CD4-positive, alpha-beta T cell (primary cell): ENCODE measurements at regions not wholly inside any gene's neighbourhood (a gene's known extent, or its start where the extent isn't known, plus 50 kb on each side); places are given as distances from the start of the nearest gene placed in this dataset.

Experiments
- ATAC-seq: fragments of 200-7000 bp; cut with Tn5 transposase; one replicate; pipeline ENCODE4 v1.10.0; 2022; ENCODE audit warnings: mild to moderate bottlenecking; ENCODE audit not compliant: poor library complexity
- CTCF ChIA-PET: fragments of 350-600 bp; sonication (Branson Sonifier 250); formaldehyde crosslinking; loops from one replicate; lab custom pipeline; 2021; ENCODE audit warnings: antibody characterized with exemption, inconsistent platforms; lab: Charles Lee
- POLR2A ChIA-PET: fragments of 350-600 bp; sonication (Branson Sonifier 250); formaldehyde crosslinking; loops from one replicate; lab custom pipeline; 2021; ENCODE audit warnings: antibody characterized with exemption, inconsistent platforms; lab: Charles Lee
- DNase-seq, 14 experiments: peaks; one replicate each; pipeline ENCODE4 v3.0.0-alpha.2; 2013 to 2020; ENCODE audit warnings: mixed read lengths in 2 of 14
- H3K27ac ChIP-seq, 2 donors: one replicate each; pipeline versions ENCODE4 v1.5.1 to v1.7.0; 2013; ENCODE audit warnings: low read length in 2 of 2, low read depth in 1 of 2, mild to moderate bottlenecking in 1 of 2
- H3K27me3 ChIP-seq, 2 experiments: 1 replicate in 1 of 2; 2 replicates in 1 of 2; pipeline versions ENCODE4 v1.6.1 to v1.7.0; 2013; ENCODE audit warnings: low read length in 2 of 2, control low read depth in 1 of 2, mild to moderate bottlenecking in 1 of 2, moderate library complexity in 1 of 2; ENCODE audit not compliant: insufficient read depth in 2 of 2, control insufficient read depth in 1 of 2
- H3K36me3 ChIP-seq: one replicate; pipeline ENCODE4 v1.6.1; 2013; ENCODE audit warnings: low read length, control low read depth; ENCODE audit not compliant: insufficient read depth
- H3K4me1 ChIP-seq: one replicate; pipeline ENCODE4 v1.6.1; 2013; ENCODE audit warnings: low read length, control low read depth; ENCODE audit not compliant: insufficient read depth
- H3K4me3 ChIP-seq: one replicate; pipeline ENCODE4 v1.5.1; 2013; ENCODE audit warnings: mild to moderate bottlenecking, low read length, moderate library complexity
- H3K9me3 ChIP-seq, 2 experiments: 1 replicate in 1 of 2; 2 replicates in 1 of 2; pipeline versions ENCODE4 v1.6.1 to v1.7.0; 2013; ENCODE audit warnings: low read length in 2 of 2, mild to moderate bottlenecking in 2 of 2, control low read depth in 1 of 2, moderate library complexity in 1 of 2; ENCODE audit not compliant: control insufficient read depth in 1 of 2, insufficient read depth in 1 of 2
- H3K27ac Mint-ChIP-seq: one replicate; pipeline ENCODE4 v1.8.0; 2020; ENCODE audit warnings: mixed read lengths
- H3K27me3 Mint-ChIP-seq: one replicate; pipeline ENCODE4 v1.8.0; 2021; ENCODE audit warnings: mixed read lengths
- H3K36me3 Mint-ChIP-seq: one replicate; pipeline ENCODE4 v1.8.0; 2021; ENCODE audit warnings: low read depth, mixed read lengths
- H3K4me1 Mint-ChIP-seq: one replicate; pipeline ENCODE4 v1.8.0; 2021; ENCODE audit warnings: low read depth, mixed read lengths
- H3K4me3 Mint-ChIP-seq: one replicate; pipeline ENCODE4 v1.8.0; 2020; ENCODE audit warnings: mild to moderate bottlenecking, mixed read lengths
- H3K9me3 Mint-ChIP-seq: one replicate; pipeline ENCODE4 v1.8.0; 2020; ENCODE audit warnings: mixed read lengths
- intact Hi-C, 2 experiments: fragments of 100-400 bp; cut with DNase I in 1 of 2; cut with micrococcal nuclease in 1 of 2; formaldehyde crosslinking; loops; one replicate each; pipeline versions ENCODE4 v1.15.1 to v1.9.0; 2023 to 2025; cut with DNase I, micrococcal nuclease
- TF ChIP-seq, protein P1 (sequence below): fragments of 200-600 bp; IDR thresholded peaks from one replicate; pipeline ENCODE4 v1.8.0; 2022; ENCODE audit warnings: antibody characterized with exemption, mild to moderate bottlenecking

DNA sequence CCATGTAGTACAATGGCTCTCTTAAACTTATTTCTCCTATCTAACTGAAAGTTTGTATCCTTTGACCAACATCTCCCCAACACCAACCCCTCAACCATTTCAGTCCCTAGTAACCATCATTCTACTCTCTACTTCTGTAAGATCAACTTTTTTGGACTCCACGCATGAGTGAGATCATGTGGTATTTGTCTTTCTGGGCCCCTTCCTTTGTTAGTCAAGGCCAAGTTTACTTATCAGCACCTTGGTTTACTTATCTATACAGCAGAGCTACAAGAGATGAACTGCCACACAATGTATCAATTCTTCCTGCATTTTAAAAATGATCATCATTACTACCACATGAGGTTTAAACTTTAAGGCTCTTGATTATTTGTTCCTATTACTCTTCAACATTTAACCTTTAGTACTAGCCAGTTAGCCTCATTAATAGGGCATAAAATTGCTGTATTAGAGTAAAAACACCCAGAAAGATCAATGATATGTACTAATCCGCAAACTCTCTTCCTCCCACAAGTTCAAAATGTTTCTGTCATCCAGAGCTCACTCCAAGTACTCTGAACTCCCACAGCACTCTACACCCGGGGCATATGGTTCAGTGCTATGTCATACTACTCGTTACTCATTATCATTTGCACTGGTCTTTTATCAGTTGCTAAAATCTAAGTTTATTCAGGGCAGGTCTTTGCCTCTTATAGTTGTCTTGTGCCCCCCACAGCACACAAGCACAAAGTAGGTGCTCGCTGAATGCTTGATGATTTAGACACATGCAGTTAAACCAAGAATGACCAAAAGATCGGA lies 145.7 kb upstream of the ADAMTS3 start:
- POLR2A ChIA-PET, result no interaction called here
- H3K27ac Mint-ChIP-seq, result no peak overlapping the region
- Histone ChIP-seq H3K27me3 (no peaks in the 10 kb centered on the region), H3K27ac (no peak overlapping the region), H3K4me3 (no peak overlapping the region), H3K36me3 (no peaks in the 10 kb centered on the region), H3K4me1 (no peaks in the 10 kb centered on the region), H3K9me3 (no peaks in the 10 kb centered on the region)
- DNase-seq (no peak), ATAC-seq (no peak)
- H3K36me3 Mint-ChIP-seq, result no peaks in the 10 kb centered on the region
- CTCF ChIA-PET, result no interaction called here
- intact Hi-C loops, result no loop called here
- no peaks in the 10 kb centered on the region for H3K9me3 Mint-ChIP-seq
- H3K4me3 Mint-ChIP-seq, result no peak overlapping the region
- peaks cover 6% of the 10 kb centered on the region for H3K27me3 Mint-ChIP-seq
- TF ChIP-seq, protein P1, sequence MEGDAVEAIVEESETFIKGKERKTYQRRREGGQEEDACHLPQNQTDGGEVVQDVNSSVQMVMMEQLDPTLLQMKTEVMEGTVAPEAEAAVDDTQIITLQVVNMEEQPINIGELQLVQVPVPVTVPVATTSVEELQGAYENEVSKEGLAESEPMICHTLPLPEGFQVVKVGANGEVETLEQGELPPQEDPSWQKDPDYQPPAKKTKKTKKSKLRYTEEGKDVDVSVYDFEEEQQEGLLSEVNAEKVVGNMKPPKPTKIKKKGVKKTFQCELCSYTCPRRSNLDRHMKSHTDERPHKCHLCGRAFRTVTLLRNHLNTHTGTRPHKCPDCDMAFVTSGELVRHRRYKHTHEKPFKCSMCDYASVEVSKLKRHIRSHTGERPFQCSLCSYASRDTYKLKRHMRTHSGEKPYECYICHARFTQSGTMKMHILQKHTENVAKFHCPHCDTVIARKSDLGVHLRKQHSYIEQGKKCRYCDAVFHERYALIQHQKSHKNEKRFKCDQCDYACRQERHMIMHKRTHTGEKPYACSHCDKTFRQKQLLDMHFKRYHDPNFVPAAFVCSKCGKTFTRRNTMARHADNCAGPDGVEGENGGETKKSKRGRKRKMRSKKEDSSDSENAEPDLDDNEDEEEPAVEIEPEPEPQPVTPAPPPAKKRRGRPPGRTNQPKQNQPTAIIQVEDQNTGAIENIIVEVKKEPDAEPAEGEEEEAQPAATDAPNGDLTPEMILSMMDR, result no peak
- no peaks in the 10 kb centered on the region for H3K4me1 Mint-ChIP-seq

- ChIA-PET CTCF (no interaction called here), POLR2A (no interaction called here)
- H3K27ac Mint-ChIP-seq, result no peak overlapping the region
- no peak overlapping the region for H3K4me3 ChIP-seq
- H3K9me3 Mint-ChIP-seq, result no peaks in the 10 kb centered on the region
- H3K4me3 Mint-ChIP-seq, result no peak overlapping the region
- intact Hi-C loops, result no loop called here
- no peaks in the 10 kb centered on the region for H3K36me3 Mint-ChIP-seq
- no peaks in the 10 kb centered on the region for H3K4me1 ChIP-seq
- no peaks in the 10 kb centered on the region for H3K9me3 ChIP-seq
- H3K4me1 Mint-ChIP-seq, result no peaks in the 10 kb centered on the region
- no peak for ATAC-seq
- TF ChIP-seq, protein P1, result no peak
- H3K27me3 Mint-ChIP-seq, result peaks cover 6% of the 10 kb centered on the region
- H3K27me3 ChIP-seq, result no peaks in the 10 kb centered on the region
- H3K36me3 ChIP-seq, result no peaks in the 10 kb centered on the region
- DNase-seq, result no peak
- no peak overlapping the region for H3K27ac ChIP-seq
Measured at GRCh38 chr4:72712997-72713396, 144.0 kb upstream of the ADAMTS3 start.

DNA sequence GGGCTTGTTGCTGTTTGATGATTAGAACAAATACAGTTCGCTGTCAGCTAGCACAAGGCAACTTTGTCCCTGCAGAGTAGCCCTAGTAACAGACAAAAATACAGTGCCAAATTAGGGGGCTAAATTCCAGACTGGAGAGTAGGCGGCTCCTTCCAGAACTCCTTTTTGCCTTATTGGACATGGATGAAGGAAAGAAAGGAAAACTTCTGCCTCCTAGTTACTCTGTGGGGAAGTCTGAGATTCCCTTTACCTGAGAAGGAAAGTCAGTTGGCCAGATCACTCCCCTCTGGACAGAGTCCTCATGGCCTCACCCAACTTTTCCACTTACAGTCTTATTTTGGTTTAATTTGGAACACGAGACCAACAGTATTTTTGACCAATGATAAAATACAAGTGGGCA lies 140.5 kb upstream of the ADAMTS3 start:
- Histone ChIP-seq H3K36me3 (no peaks in the 10 kb centered on the region), H3K4me1 (no peaks in the 10 kb centered on the region), H3K27me3 (no peaks in the 10 kb centered on the region), H3K27ac (no peak overlapping the region), H3K4me3 (no peak overlapping the region), H3K9me3 (no peaks in the 10 kb centered on the region)
- DNase-seq (no peak), ATAC-seq (no peak)
- H3K9me3 Mint-ChIP-seq, result no peaks in the 10 kb centered on the region
- CTCF ChIA-PET, result no interaction called here
- no peaks in the 10 kb centered on the region for H3K36me3 Mint-ChIP-seq
- H3K27ac Mint-ChIP-seq, result no peak overlapping the region
- H3K4me1 Mint-ChIP-seq, result no peaks in the 10 kb centered on the region
- no peak overlapping the region for H3K4me3 Mint-ChIP-seq
- intact Hi-C loops, result loop anchor here (10.0 kb wide), 2 partner anchors 315 to 725 kb away; partner anchors contain the start of gene AFP (in 1 of the 2)
- TF ChIP-seq, protein P1, result no peak
- POLR2A ChIA-PET, result no interaction called here
- H3K27me3 Mint-ChIP-seq, result peaks cover 6% of the 10 kb centered on the region
